GM19025 (cell line): ENCODE measurements at regions not wholly inside any gene's neighbourhood (a gene's known extent, or its start where the extent isn't known, plus 50 kb on each side); places are given as distances from the start of the nearest gene placed in this dataset.

Source experiments
- ATAC-seq: cut with Tn5 transposase; IDR thresholded peaks from one replicate; pipeline ENCODE4 v1.9.1; 2021; ENCODE audit warnings: mild to moderate bottlenecking, low read depth, moderate library complexity; ENCODE audit not compliant: unreplicated experiment

DNA sequence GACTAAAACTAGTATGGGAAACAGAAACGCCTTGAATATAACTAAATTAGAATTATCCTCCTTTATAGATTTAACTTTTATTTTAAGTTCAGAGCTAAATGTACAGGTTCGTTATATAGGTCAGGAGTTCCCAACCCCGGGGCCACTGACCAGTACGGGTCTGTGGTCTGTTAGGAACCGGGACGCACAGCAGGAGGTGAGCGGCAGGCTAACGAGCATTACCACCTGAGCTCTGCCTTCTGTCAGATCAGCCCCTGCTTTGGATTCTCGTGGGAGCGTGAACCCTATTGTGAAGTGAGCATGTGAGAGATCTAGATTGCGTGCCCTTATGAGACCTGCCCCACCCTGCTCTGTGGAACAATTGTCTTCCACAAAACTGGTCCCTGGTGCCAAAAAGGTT is 51.0 kb downstream of the FAT4 start:
- ATAC-seq, result no peak

DNA sequence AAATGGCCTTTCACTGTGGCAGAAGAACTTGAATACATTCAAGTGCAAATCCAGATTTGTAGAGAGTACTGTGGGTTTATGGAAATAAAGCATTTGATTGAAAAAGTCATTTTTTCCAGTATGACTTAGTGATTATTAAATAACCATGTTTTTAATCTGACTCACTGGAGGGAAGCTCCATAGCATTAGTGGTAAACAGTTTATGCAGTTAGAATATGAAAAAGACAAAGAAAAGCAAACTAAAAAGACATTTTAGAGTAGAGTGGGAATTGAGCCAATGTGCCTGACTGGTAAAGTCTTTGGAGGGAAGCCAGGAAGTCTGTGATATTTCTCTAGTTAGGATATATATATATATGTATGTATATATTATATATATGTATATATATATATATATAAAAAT is 53.4 kb downstream of the FAT4 start:
- no peak for ATAC-seq

DNA sequence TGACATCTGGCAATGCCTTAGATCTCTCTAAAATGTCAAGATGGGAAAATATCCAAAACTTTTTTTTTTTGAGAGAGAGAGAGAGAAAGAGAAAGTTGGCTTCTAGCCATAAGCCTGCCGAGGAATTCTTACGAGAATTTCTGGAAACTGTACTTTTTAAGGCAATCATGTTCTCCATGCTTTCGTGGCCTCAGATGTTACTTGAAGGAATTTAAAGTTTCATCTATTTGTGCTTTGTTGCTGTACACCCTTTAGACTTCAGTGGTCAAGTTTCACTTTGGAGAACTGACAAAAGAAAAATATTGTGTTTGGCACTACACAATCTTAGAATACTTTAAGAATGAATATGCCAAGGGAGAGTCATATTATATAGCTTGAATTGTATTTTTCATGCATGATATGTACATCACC is 53.9 kb downstream of the FAT4 start:
- ATAC-seq, result no peak

DNA sequence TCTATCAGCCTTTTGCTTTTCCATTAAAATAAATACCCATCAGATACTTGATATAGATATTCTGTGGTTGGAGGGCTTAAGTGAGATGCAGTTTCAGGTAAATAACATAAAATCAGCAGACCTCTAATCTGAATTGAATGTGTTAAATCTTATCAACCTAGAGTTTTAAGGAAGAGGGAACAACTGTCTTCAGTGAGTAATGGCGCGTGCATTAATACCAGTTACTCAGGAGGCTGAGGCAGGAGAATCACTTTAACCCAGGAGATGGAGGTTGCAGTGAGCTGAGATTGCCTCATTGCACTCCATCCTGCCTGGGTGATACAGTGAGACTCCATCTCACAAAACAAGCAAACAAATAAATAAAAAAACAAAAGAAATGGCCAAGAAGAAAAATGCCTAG is 54.3 kb downstream of the FAT4 start:
- no peak for ATAC-seq

DNA sequence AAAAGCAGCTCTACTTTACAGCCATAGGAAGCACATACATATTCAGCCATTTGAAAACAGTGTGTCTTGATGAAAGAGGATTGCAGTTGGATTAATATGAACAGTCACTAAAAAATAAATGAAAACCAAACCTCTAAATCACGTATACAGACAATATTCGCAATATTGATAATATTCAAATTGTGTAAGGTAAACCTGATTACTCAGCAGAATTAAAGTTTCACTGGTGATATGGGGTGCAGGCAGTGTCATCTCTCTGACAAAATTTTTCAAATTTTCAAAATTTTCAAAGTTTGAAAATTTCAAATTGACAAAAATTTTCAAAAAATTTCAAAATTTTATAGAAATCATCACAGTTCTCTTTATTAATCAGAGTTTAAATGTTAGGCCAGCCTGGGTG is 55.7 kb downstream of the FAT4 start:
- ATAC-seq, result no peak

DNA sequence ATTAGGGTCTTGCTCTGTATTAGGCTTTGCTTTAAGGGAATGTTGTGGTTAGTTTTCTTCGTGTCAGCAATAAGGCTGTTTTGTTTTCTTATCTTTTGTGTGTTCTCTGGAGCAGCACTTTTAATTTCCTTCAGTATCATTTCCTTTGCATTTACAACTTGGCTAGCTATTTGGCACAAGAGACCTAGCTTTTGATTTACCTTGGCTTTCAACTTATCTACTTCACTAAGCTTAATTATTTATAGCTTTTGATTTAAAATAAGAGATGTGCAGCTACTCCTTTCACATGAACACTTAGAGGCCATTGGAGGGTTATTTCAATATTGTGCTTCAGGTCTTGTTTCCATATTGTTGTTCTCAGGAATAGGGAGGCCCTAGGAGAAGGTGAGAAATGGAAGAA is 68.2 kb downstream of the FAT4 start:
- no peak for ATAC-seq

DNA sequence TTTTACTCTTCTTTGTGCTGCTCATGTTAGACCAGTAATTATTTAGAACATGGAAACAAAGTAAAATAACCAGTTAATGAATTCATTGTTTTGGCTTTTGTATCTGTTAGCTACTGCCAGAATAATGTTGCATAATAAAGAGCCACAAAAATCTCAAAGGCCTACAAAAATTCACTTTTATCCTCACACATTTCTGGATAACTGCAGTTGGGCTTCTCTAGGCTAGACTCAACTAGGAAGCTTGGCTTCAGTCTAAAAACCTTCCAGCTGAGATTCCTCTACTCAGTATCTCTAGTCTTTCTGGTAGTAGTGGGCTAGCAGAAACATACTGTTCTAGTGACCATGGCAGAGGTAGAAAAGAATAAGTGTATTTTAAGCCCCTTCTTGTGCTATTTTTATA is 73.0 kb downstream of the FAT4 start:
- no peak for ATAC-seq

DNA sequence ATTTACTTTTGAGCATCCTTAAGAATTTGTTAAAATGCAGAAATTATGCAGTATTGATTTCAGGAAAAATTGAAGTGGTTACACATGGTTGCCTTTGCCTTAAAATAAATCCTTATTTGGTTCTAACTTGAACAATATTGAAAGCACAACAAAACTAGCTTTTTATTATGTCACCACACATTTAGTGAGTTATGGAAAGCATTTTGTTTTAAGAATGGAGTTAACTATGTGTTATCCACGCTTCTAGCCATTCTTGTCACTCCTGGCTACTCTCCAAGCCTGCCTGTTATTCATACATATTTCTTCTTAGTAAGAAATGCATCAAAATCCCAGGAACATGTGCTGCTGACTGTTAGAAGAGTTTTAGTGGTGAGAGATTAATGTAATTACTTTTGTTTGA is 73.9 kb downstream of the FAT4 start:
- no peak for ATAC-seq

DNA sequence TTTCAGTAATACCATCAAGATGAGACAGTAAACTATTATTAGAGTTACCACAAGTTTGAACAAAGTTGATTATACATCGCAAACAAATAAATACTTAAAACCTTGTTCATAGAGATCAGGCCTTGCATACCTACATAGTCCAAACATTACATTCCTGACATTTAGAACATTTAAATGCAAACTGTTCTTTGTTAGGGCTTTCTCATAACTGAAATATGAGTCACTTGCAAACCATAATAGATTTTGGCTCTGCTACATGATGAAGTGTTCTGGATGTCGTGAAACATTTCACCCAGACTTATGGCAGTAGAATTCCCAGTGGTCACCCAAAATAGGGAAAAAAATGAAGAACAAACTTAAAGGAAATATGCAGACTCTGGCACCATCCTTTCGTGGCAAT is 75.0 kb downstream of the FAT4 start:
- no peak for ATAC-seq

DNA sequence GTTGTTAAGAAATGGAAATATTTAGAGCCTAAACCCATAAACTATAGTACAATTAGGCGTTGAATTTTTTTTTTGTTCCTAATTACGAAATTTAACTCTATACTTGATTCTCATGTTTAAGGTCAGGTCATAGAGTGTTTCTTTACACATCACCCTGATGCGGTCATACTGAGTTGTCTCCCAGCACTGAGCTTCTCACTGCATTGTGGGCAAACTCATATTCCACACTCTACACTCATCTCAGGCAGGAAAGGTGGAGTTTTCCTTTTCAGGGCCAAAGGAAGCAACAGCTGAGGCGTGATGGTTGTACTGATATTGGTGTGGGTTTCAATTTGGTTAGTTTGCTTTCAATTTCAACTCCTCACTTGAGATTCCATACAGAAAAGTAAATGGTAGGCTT is 75.4 kb downstream of the FAT4 start:
- no peak for ATAC-seq

DNA sequence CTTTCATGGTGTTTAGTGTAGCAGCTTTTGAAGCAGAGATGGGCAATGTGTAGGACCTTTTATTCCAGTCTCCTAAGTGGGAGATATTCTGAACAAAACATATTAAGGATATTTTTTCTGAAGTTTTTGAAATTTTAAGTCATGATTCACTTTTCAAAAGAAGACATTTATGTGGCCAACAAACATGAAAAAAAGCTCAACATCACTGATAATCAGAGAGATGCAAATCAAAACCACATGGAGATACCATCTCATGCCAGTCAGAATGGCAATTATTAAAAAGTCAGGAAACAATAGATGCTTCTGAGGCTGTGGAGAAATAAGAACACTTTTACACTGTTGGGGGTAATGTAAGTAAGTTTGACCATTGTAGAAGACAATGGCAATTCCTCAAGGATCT is 76.0 kb downstream of the FAT4 start:
- ATAC-seq, result no peak

DNA sequence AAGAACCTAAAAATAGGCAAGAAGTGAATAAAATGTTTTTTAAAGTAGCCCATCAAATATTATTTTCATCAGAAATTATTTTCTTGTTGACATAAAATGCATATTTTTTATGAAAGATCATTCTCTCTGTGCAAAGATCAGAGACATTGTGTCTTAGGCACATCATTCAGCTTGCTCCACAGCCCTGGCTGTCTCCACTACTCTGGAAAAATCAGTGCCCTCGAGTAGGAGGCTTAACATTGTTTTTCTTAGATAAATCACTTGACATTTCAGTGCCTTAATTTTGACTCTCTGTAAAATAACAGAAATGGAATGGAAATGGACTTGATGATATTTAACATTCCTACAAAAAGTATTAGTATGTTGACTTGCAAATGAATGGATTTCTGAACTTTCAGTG is 77.9 kb downstream of the FAT4 start:
- no peak for ATAC-seq

DNA sequence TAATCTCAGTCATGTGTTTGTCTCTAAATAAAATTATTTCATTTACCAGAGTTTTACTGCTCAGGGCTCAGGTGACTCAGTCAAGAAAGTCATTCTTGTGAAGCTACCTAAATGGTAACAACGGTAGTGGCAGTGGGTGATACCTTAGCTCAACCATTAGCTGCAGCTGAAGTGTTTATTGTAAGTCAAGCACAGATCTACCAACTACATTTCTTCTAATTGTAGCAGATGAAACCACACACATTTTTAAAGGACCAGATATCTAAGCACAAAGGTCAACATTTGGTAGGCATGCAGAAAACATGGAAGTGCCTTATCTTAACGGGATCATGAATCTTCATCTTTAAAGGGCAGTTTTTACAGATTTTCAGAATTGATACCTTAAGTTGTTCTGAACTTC is 79.1 kb downstream of the FAT4 start:
- no peak for ATAC-seq

DNA sequence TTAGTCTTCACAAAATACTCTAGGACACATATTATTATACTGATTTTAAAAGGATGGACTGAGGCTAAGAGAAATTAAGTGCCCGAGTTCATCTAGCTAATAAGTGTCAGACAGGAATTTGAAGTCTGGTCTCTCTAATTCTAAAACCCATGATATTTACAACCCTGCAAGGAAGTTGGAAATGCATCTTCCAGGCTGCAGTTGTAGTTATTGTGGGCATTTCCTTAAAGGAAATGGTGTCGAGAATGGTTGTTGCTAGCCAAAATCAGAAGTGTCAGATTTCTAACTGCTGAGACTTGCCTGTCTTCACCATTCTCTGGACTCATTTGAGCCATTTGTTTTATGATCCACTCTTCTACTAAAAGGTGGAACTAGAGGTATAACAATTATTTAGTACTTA is 82.5 kb downstream of the FAT4 start:
- ATAC-seq, result no peak

DNA sequence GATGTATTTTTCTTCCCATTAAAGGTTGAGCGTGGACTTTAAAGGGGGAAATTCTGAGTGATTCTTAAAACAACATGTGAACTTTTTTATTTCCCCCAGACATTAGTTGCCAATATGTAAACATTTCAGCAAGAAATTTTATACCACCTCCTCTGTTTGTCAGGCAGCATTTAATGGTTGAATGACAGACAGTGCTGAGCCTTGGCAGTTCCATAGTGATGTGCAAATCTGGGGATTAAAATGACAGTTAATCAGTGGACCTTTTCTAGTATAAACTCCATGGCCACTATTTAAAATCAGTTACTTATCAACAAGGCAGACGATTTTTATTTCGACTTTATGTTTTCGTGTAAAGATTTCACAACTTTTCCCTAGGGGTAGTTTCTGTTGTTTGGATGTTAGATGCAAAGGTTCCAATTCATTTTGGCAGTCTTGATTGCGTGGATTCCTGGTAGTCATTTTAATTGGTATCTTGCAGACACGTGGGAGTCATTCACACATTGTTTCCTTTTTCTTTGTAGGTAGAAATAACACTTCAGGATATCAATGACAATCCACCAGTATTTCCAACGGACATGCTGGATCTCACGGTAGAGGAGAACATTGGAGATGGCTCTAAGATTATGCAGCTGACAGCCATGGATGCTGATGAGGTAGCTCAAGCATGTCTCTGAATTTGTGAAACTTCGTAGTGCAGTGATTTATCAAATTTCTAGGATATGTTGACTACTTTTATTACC is 83.7 kb downstream of the FAT4 start:
- no peak for ATAC-seq

DNA sequence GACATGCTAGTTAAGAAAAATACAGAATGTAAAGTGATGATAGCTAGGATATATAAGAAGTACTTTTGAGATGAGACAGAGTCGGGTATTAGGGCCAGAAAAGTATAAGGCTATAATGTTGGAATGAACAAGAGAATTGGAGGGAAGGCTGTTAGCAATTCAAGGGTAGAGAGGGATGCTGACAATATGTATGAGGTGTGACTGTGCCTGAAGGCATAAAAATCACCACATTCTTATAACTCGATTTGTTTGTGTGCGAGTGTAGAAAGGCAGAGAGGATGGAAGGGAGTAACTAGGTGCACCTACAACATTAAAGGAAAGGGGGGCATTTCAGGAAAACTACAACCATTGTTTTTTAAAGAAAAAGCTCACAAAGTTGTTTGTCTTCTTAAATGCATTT is 86.0 kb downstream of the FAT4 start:
- no peak for ATAC-seq

DNA sequence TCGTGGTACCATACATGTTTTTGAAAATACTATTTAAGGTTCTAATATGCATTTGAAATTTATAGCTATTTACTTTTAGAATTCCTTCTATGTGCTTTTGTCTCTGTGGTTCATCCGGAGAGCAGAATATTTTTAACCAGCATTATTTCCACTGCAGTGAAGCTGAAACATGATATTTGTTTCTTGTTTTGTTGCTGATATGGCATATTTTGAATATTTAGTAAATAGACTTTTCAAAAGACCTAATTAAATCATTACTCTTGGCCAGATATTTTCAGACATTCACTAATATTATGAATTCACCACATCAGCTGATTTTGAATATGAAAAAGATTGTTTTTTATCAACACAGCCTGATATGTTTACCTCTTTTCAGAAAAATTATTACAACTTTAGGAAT is 87.0 kb downstream of the FAT4 start:
- ATAC-seq, result no peak

DNA sequence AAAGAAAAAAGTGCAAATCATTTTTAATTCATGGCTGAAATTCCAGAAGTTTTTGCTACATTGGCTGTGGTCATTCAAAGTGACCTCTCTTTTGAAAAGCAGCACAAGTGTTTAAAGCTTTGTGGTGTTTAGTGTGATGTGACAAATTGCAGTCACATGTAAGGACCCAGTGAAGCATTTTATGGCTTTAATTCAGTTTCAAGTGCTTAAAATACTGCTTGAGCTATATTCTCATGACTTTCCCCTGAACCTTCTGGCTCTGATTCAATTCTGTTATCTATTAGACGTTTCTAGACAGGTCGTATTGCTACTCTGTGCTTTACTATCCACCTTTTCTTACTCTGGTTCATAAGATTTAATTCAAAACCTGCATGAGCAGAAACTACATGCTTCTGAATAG is 105.8 kb downstream of the FAT4 start:
- ATAC-seq, result no peak

DNA sequence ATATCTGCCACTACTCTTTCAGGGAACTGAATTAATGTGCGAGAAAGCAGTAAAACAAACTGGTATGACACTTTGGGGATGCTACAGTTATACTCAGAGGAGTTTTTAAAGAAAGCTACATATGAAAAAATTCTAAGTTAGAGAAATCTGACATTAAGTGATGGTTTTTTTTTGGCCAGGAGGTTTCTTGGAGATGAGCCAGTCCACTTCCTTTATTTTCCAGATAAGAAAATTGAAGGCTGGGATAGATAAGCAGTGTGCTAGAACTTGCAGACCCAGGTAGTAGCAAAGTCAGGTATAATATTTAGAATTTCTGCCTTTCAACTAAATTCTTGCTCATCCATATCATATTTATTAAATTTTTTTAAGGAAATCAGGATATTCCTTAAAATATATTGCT is 106.8 kb downstream of the FAT4 start:
- no peak for ATAC-seq

DNA sequence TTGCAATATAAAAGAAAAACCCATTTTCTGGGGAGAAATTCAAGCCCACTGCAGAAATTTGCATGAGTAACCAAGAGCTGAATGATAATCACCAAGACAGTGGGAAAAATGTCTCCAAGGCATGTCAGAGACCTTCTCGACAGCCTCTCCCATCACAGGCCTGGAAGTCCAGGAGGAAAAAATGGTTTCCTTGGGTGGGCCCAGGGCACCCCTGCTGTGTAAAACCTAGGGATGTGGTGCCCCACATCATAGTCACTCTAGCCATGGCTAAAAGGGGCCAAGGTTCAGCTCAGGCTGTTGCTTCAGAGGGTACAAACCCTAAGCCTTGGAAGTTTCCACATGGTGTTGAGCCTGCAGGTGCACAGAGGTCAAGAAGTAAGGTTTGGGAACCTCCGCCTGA is 108.4 kb downstream of the FAT4 start:
- no peak for ATAC-seq

DNA sequence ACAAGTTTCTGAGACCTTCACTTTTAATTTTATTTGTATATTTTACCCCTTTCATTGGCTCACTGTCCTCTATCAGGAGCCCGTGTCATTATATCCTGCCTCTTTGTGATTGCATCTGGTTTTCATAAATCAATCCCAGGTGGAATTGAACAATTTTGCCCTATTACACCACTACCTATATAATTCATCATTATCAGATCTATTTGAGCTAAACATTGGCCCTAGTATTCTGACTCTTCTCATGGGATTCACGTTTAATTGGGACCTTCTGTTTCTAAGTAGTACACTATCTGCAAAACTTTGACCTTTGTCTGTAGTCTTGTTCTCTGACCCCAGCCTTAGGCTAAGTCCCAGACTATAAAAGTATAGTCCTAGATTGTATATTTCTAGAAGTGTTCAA is 114.1 kb downstream of the FAT4 start:
- ATAC-seq, result no peak

DNA sequence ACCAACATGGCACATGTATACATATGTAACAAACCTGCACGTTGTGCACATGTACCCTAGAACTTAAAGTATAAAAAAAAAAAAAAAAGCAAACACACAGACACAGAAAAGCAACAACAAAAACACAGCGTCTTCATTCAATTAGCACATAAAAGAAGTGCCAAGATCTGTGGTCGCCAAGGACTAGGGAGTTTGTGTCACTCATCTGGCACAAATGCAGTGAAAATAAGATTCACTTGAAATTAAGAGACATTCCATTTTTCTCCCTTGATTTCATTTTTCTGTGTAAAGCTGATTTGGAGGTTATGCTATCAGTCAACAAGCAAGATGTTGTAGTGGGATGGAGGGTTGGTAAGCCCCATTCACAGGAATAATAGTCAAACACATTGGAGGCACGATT is 115.3 kb downstream of the FAT4 start:
- ATAC-seq, result no peak

DNA sequence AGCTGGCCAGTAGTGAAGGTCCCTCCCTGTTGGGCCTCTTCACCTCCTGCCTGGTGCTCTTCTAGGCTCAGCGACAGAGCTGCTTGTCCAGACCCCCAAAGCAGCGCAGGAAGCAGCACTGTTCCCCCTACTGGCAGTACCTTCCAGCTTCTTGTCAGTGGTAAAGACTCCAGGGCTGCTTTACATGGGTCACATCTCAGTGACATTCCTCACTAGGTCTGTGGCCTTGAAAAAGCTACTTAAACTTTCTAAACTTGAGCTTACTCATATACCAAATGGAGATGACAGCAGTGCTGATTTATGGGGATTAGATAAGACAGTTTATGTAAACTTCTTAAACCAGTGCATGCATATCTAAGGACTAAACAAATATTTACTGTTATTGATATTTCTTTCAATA is 117.3 kb downstream of the FAT4 start:
- no peak for ATAC-seq
